ENCODE measurements at regions not wholly inside any gene's neighbourhood (a gene's known extent, or its start where the extent isn't known, plus 50 kb on each side); places are given as distances from the start of the nearest gene placed in this dataset.

GRCh38 chr6:125546841-125547251, 202.6 kb upstream of the HEY2 start:
- WGBS, 2 donors = 24 to 37% methylated on average over 5 of the region's 5 CpGs
- no peak for DNase-seq (ENCODE audit: low spot score in 2 of 2)
- H3K4me3 ChIP-seq (ENCODE audit: low read depth, poor library complexity, severe bottlenecking) = no peak overlapping the region
- intact Hi-C loops (cut with DNase I; ENCODE audit: low total_unique reads) = no loop called here
- TF ChIP-seq POLR2A (IDR thresholded peaks at IDR 0.05) (no peak), CTCF (IDR thresholded peaks at IDR 0.05) (no peak)

GRCh38 chr6:125547381-125547780, 202.1 kb upstream of the HEY2 start:
- H3K4me3 ChIP-seq (ENCODE audit: low read depth, poor library complexity, severe bottlenecking) = no peak overlapping the region
- TF ChIP-seq POLR2A (IDR thresholded peaks at IDR 0.05) (no peak), CTCF (IDR thresholded peaks at IDR 0.05) (no peak)
- intact Hi-C loops (cut with DNase I; ENCODE audit: low total_unique reads) = no loop called here
- no peak for DNase-seq (ENCODE audit: low spot score in 2 of 2)
- 78% methylated on average over 1 of the region's 1 CpG for WGBS, 2 donors

- WGBS, 2 donors = 54 to 56% methylated on average over 4 of the region's 4 CpGs
- intact Hi-C loops (cut with DNase I; ENCODE audit: low total_unique reads) = no loop called here
- no peak overlapping the region for H3K4me3 ChIP-seq (ENCODE audit: low read depth, poor library complexity, severe bottlenecking)
- TF ChIP-seq POLR2A (IDR thresholded peaks at IDR 0.05) = no peak
- no peak for TF ChIP-seq CTCF (IDR thresholded peaks at IDR 0.05)
- no peak for DNase-seq (ENCODE audit: low spot score in 2 of 2)
Measured at GRCh38 chr6:125549202-125549884, 200.1 kb upstream of the HEY2 start.

GRCh38 chr6:125550892-125551291, 198.5 kb upstream of the HEY2 start:
- H3K4me3 ChIP-seq (ENCODE audit: low read depth, poor library complexity, severe bottlenecking) = no peak overlapping the region
- 89 to 94% methylated on average over 6 of the region's 6 CpGs for WGBS, 2 donors
- intact Hi-C loops (cut with DNase I; ENCODE audit: low total_unique reads) = no loop called here
- DNase-seq (ENCODE audit: low spot score in 2 of 2) = no peak
- TF ChIP-seq POLR2A (IDR thresholded peaks at IDR 0.05) (no peak), CTCF (IDR thresholded peaks at IDR 0.05) (no peak)

- no peak overlapping the region for H3K4me3 ChIP-seq (ENCODE audit: low read depth, poor library complexity, severe bottlenecking)
- no peak for DNase-seq (ENCODE audit: low spot score in 2 of 2)
- TF ChIP-seq CTCF (IDR thresholded peaks at IDR 0.05) = no peak
- no peak for TF ChIP-seq POLR2A (IDR thresholded peaks at IDR 0.05)
- intact Hi-C loops (cut with DNase I; ENCODE audit: low total_unique reads) = no loop called here
- 90 to 95% methylated on average over 1 of the region's 1 CpG for WGBS, 2 donors
Measured at GRCh38 chr6:125552819-125553218, 196.6 kb upstream of the HEY2 start.

- DNase-seq (ENCODE audit: low spot score in 2 of 2) = no peak
- intact Hi-C loops (cut with DNase I; ENCODE audit: low total_unique reads) = no loop called here
- no peak overlapping the region for H3K4me3 ChIP-seq (ENCODE audit: low read depth, poor library complexity, severe bottlenecking)
- WGBS, 2 donors = 51 to 65% methylated on average over 1 of the region's 1 CpG
- TF ChIP-seq CTCF (IDR thresholded peaks at IDR 0.05) = no peak
- no peak for TF ChIP-seq POLR2A (IDR thresholded peaks at IDR 0.05)
Measured at GRCh38 chr6:125554456-125554855, 195.0 kb upstream of the HEY2 start.

Measured in lower leg skin (tissue), 4 donors.